ENCODE measurements at regions not wholly inside any gene's neighbourhood (a gene's known extent, or its start where the extent isn't known, plus 50 kb on each side); places are given as distances from the start of the nearest gene placed in this dataset.
A peak's percentile ranks its signal among the peaks of the same experiment; 100 is the strongest.

DNA sequence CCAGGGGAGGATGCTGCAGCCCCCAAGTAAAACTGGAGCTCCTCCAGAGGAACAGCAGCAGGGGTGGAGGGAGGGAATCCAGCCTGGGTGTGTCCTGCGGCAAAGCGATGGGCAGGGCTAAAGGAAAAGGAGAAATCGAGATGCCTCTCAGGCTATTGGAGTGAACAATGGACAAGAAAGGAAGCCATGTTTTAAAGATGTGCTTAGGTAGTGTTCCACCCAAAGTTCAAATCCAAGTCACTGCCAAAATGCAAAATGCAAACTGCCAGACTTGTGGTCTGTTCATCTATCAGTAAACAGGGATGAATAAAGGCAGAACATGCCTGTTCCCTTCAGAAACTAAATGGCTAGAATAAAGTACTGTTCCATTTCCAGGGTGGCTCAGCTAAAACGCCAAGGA lies 197.5 kb upstream of the NSMCE3 start:
- DNase-seq (ENCODE audit: low read depth): no peak
- no peak for TF ChIP-seq CTCF (IDR thresholded peaks at IDR 0.05; ENCODE audit: insufficient read depth, low read length, severe bottlenecking)
- H3K27me3 ChIP-seq (ENCODE audit: control insufficient read depth, insufficient read depth, low read length): no peaks in the 10 kb centered on the region
- peak; percentile 28 for FAIRE-seq
- H3K4me3 ChIP-seq (ENCODE audit: low read depth, low read length): no peak overlapping the region
- no peaks in the 10 kb centered on the region for H3K36me3 ChIP-seq (ENCODE audit: control insufficient read depth, insufficient read depth, low read length)

- DNase-seq (ENCODE audit: low read depth): no peak
- no peak for FAIRE-seq
- no peak for TF ChIP-seq CTCF (IDR thresholded peaks at IDR 0.05; ENCODE audit: insufficient read depth, low read length, severe bottlenecking)
- no peaks in the 10 kb centered on the region for H3K36me3 ChIP-seq (ENCODE audit: control insufficient read depth, insufficient read depth, low read length)
- H3K4me3 ChIP-seq (ENCODE audit: low read depth, low read length): no peak overlapping the region
- H3K27me3 ChIP-seq (ENCODE audit: control insufficient read depth, insufficient read depth, low read length): no peaks in the 10 kb centered on the region
Measured at GRCh38 chr15:29466292-29466691, 196.7 kb upstream of the NSMCE3 start.

DNA sequence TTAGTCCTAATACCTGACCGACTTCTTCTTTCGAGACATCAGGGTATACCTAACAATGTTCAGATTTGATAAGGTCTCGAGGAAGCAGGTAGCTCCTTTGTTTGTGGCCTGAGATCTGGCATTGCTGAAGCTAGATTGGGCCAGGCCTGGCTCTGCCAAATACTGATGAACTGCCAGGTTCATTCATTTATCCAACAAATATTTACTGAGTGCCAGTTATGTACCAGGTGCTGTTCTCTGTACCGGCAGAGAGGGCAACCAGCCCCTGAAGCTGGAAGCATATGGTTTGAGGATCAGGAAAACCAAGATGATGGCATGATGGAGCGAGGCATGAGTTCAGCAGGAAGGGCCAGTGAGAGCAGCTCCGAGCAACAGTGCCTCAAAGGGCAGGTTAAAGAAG lies 196.2 kb upstream of the NSMCE3 start:
- no peak for DNase-seq (ENCODE audit: low read depth)
- Histone ChIP-seq H3K36me3 (ENCODE audit: control insufficient read depth, insufficient read depth, low read length) (no peaks in the 10 kb centered on the region), H3K4me3 (ENCODE audit: low read depth, low read length) (no peak overlapping the region), H3K27me3 (ENCODE audit: control insufficient read depth, insufficient read depth, low read length) (no peaks in the 10 kb centered on the region)
- no peak for TF ChIP-seq CTCF (IDR thresholded peaks at IDR 0.05; ENCODE audit: insufficient read depth, low read length, severe bottlenecking)
- FAIRE-seq: peak; percentile 36

DNA sequence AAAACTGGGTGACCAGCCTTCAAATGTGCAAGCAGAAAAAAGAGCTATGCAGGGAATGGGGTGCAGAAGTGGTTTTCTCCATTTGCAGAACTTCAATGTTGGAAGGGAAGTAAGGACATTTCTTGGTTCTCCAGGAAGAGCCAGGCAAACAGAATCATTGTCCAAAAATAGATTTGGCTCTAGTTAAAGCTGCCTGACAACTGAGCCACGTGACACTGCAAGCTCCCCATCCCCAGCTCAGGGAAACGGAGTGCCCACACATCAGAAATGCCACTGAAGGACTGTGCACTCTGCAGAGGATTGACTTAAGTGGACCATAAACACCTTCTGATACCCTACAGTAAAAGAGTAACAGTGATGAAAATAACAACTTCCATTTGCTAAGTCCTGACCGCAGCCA lies 195.6 kb upstream of the NSMCE3 start:
- TF ChIP-seq CTCF (IDR thresholded peaks at IDR 0.05; ENCODE audit: insufficient read depth, low read length, severe bottlenecking): no peak
- no peaks in the 10 kb centered on the region for H3K36me3 ChIP-seq (ENCODE audit: control insufficient read depth, insufficient read depth, low read length)
- FAIRE-seq: no peak

DNA sequence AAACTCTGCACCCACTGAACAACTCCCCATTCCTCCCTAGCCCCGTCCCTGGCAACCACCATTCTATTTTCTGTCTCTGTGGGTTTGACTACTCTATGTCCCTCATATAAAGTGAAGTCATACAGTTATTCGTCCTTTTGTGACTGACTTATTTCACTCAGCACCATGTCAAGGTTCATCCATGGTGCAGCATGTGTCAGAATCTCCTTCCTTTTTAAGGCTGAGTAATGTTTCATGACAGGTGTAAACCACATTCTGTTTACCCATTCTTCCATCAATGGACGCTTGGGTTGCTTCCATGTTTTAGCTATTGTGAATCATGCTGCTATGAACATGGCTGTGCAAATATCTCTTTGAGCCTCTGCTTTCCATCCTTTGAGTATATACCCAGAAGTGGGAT lies 192.3 kb upstream of the NSMCE3 start:
- Histone ChIP-seq H3K27me3 (ENCODE audit: control insufficient read depth, insufficient read depth, low read length) (no peaks in the 10 kb centered on the region), H3K36me3 (ENCODE audit: control insufficient read depth, insufficient read depth, low read length) (no peaks in the 10 kb centered on the region), H3K4me3 (ENCODE audit: low read depth, low read length) (no peak overlapping the region)
- DNase-seq (ENCODE audit: low read depth) (no peak), FAIRE-seq (no peak)
- TF ChIP-seq CTCF (IDR thresholded peaks at IDR 0.05; ENCODE audit: insufficient read depth, low read length, severe bottlenecking): no peak

More for the DNA sequence above, 195.6 kb upstream of the NSMCE3 start:
- H3K4me3 ChIP-seq (ENCODE audit: low read depth, low read length): no peak overlapping the region
- no peaks in the 10 kb centered on the region for H3K27me3 ChIP-seq (ENCODE audit: control insufficient read depth, insufficient read depth, low read length)
- no peak for DNase-seq (ENCODE audit: low read depth)

- H3K4me3 ChIP-seq (ENCODE audit: low read depth, low read length): no peak overlapping the region
- H3K27me3 ChIP-seq (ENCODE audit: control insufficient read depth, insufficient read depth, low read length): no peaks in the 10 kb centered on the region
- DNase-seq (ENCODE audit: low read depth) (no peak), FAIRE-seq (peak; percentile 52)
- no peak for TF ChIP-seq CTCF (IDR thresholded peaks at IDR 0.05; ENCODE audit: insufficient read depth, low read length, severe bottlenecking)
- H3K36me3 ChIP-seq (ENCODE audit: control insufficient read depth, insufficient read depth, low read length): no peaks in the 10 kb centered on the region
Measured at GRCh38 chr15:29458361-29458760, 188.7 kb upstream of the NSMCE3 start.
